ENCODE measurements at regions not wholly inside any gene's neighbourhood (a gene's known extent, or its start where the extent isn't known, plus 50 kb on each side); places are given as distances from the start of the nearest gene placed in this dataset.

DNA sequence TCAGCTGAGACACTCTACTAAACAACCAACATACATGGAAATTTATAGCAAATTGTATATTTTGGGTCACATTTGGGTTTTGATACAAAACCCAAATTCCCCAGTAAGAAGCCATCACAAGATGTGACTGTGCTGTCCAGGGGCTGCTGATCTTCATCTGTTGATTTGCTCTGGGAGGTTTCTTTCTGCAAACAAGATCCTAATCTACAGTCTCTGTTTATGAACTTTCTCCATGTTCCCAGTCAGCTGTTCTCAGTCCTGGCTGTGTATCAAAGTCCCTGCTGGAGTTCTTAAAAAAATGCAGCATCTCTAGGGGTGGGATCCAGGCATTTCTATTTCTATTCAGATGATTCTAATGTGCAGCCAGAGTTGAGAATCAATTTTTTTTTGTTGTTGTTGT lies 85.1 kb downstream of the ATP23 start:
- intact Hi-C loops (cut with micrococcal nuclease), result no loop called here
- peaks cover 25% of the 10 kb centered on the region for H3K4me1 Mint-ChIP-seq (ENCODE audit: insufficient read depth, unreplicated experiment)
- TF ChIP-seq, protein P1, sequence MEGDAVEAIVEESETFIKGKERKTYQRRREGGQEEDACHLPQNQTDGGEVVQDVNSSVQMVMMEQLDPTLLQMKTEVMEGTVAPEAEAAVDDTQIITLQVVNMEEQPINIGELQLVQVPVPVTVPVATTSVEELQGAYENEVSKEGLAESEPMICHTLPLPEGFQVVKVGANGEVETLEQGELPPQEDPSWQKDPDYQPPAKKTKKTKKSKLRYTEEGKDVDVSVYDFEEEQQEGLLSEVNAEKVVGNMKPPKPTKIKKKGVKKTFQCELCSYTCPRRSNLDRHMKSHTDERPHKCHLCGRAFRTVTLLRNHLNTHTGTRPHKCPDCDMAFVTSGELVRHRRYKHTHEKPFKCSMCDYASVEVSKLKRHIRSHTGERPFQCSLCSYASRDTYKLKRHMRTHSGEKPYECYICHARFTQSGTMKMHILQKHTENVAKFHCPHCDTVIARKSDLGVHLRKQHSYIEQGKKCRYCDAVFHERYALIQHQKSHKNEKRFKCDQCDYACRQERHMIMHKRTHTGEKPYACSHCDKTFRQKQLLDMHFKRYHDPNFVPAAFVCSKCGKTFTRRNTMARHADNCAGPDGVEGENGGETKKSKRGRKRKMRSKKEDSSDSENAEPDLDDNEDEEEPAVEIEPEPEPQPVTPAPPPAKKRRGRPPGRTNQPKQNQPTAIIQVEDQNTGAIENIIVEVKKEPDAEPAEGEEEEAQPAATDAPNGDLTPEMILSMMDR (IDR thresholded peaks at IDR 0.05; ENCODE audit: unreplicated experiment), result no peak
- H3K27me3 Mint-ChIP-seq (ENCODE audit: insufficient read depth, unreplicated experiment), result no peaks in the 10 kb centered on the region
- no peak overlapping the region for H3K4me3 Mint-ChIP-seq (ENCODE audit: unreplicated experiment)
- BruUV-seq (replicated peaks), result no TSS peak
- H3K27ac Mint-ChIP-seq (ENCODE audit: low read depth, unreplicated experiment), result no peak overlapping the region
- POLR2A ChIA-PET, result no interaction called here
- DNase-seq (ENCODE audit: unreplicated experiment), result no peak
- H3K36me3 Mint-ChIP-seq (ENCODE audit: insufficient read depth, unreplicated experiment), result no peaks in the 10 kb centered on the region
- H3K9me3 Mint-ChIP-seq (ENCODE audit: unreplicated experiment), result peaks cover 7% of the 10 kb centered on the region
- CTCF ChIA-PET, result interaction anchor here (0.6 kb wide), 1 partner anchor 526 kb away, joined by 3 read pairs; no protein-coding TSS in a partner anchor

DNA sequence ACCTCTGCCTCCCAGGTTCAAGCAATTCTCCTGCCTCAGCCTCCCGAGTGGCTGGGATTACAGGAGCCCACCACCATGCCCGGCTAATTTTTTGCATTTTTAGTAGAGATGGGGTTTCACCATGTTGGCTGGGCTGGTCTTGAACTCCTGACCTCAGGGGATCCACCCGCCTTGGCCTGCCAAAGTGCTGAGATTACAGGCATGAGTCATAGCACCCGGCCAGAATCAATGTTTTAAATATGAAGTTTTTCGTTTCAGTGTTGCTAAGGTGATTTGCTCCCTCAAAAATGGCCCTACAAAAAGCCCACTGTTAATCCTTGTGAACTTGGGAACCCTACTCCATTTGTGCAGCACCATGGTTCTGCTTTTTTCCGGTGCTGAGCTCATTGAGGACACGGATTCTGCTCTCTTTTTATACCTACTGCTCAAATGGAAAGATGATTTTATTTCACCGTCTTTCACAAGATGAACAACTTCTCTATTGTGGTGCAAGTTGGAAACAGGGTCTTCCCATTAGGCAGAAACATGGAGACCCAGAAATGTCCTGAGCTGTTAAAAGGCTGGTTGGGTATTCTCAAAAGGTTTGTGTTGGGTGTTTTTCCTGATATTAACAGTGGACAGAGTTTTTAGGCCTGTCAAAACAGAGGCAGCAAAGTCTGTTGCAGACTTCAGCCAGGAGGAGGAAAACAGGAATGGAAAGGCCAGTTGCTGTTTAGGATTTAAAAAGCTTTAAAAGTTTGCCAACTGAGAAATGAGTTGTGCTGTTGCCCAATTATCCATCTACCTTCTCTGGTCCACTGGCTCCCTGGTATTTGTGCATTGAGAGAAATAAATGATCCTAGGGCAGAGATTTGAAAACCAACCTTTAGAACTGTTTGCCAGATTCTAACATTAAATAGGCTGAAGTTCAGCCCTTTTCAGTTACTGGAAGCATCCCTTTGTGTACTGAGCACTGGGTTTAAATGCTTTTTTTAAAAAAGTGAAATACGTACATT lies 85.8 kb downstream of the ATP23 start:
- intact Hi-C loops (cut with micrococcal nuclease), result no loop called here
- TF ChIP-seq, protein P1 (IDR thresholded peaks at IDR 0.05; ENCODE audit: unreplicated experiment), result no peak
- Mint-ChIP-seq H3K4me1 (ENCODE audit: insufficient read depth, unreplicated experiment) (peaks cover 25% of the 10 kb centered on the region), H3K9me3 (ENCODE audit: unreplicated experiment) (peaks cover 4% of the 10 kb centered on the region), H3K27me3 (ENCODE audit: insufficient read depth, unreplicated experiment) (no peaks in the 10 kb centered on the region), H3K27ac (ENCODE audit: low read depth, unreplicated experiment) (no peak overlapping the region), H3K36me3 (ENCODE audit: insufficient read depth, unreplicated experiment) (no peaks in the 10 kb centered on the region), H3K4me3 (ENCODE audit: unreplicated experiment) (no peak overlapping the region)
- BruUV-seq (replicated peaks), result no TSS peak
- no peak for DNase-seq (ENCODE audit: unreplicated experiment)
- POLR2A ChIA-PET, result no interaction called here
- CTCF ChIA-PET, result interaction anchor here (0.6 kb wide), 1 partner anchor 525 kb away, joined by 3 read pairs; no protein-coding TSS in a partner anchor

DNA sequence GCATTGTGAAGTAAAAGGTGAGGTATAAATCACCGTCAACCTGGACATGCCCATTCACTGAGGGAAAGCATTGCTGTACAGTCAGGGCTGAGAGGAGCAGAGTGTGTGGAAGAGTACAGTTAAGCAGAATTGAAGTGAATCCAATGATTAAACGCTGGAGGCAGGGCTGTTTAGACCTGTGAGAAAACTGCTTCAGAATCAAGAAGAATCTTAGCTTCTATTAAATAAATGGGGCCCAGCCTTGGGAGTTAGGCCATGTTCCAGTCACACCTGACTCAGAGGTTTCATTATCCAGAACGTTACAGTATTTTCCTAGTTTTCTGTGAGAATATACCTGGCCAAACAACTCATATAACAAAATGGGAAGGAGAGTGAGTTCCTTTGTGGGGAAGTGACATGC lies 86.9 kb downstream of the ATP23 start:
- ChIA-PET POLR2A (interaction anchor here (1.2 to 1.5 kb wide), 2 partner anchors 11 to 38 kb away, joined by 3 read pairs; no protein-coding TSS in a partner anchor), CTCF (no interaction called here)
- Mint-ChIP-seq H3K4me3 (ENCODE audit: unreplicated experiment) (no peak overlapping the region), H3K9me3 (ENCODE audit: unreplicated experiment) (peaks cover 7% of the 10 kb centered on the region), H3K4me1 (ENCODE audit: insufficient read depth, unreplicated experiment) (peaks cover 25% of the 10 kb centered on the region), H3K36me3 (ENCODE audit: insufficient read depth, unreplicated experiment) (no peaks in the 10 kb centered on the region), H3K27me3 (ENCODE audit: insufficient read depth, unreplicated experiment) (no peaks in the 10 kb centered on the region), H3K27ac (ENCODE audit: low read depth, unreplicated experiment) (no peak overlapping the region)
- intact Hi-C loops (cut with micrococcal nuclease), result no loop called here
- no TSS peak for BruUV-seq (replicated peaks)
- no peak for DNase-seq (ENCODE audit: unreplicated experiment)
- TF ChIP-seq, protein P1 (IDR thresholded peaks at IDR 0.05; ENCODE audit: unreplicated experiment), result no peak

DNA sequence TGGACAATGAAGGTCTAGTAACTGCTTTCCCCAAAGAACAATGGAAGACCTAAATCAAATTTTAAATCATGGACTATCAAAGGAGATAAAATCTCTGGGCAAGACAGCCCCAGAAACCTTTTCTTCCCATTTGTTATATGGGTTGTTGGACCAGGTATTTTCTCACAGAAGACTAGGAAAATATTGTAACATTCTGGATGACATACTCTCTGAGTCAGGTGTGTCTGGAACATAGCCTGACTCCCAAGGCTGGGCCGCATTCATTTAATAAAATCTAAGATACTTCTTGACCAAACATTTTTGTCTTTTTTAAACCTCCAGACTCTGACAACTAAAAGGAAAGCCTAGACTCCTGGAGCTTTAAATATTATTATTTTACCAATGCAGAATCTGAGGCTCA lies 87.9 kb downstream of the ATP23 start:
- ChIA-PET CTCF (interaction anchor here (0.7 kb wide), 1 partner anchor 1868 kb away, joined by 3 read pairs; no protein-coding TSS in a partner anchor), POLR2A (interaction anchor here (1.2 to 1.5 kb wide), 2 partner anchors 10 to 37 kb away, joined by 3 read pairs; no protein-coding TSS in a partner anchor)
- Mint-ChIP-seq H3K27ac (ENCODE audit: low read depth, unreplicated experiment) (no peak overlapping the region), H3K36me3 (ENCODE audit: insufficient read depth, unreplicated experiment) (no peaks in the 10 kb centered on the region), H3K9me3 (ENCODE audit: unreplicated experiment) (peaks cover 7% of the 10 kb centered on the region), H3K4me1 (ENCODE audit: insufficient read depth, unreplicated experiment) (peaks cover 25% of the 10 kb centered on the region), H3K27me3 (ENCODE audit: insufficient read depth, unreplicated experiment) (no peaks in the 10 kb centered on the region), H3K4me3 (ENCODE audit: unreplicated experiment) (no peak overlapping the region)
- peak; percentile 20 for DNase-seq (ENCODE audit: unreplicated experiment)
- intact Hi-C loops (cut with micrococcal nuclease), result no loop called here
- BruUV-seq (replicated peaks), result no TSS peak
- TF ChIP-seq, protein P1 (IDR thresholded peaks at IDR 0.05; ENCODE audit: unreplicated experiment), result no peak

Measured in MCF 10A (cell line).